Muscle of leg (tissue), 3 donors: ENCODE measurements at regions not wholly inside any gene's neighbourhood (a gene's known extent, or its start where the extent isn't known, plus 50 kb on each side); places are given as distances from the start of the nearest gene placed in this dataset.
"Not testable (repeated sequence)": the region's sequence is repeated elsewhere in the genome, so short reads cannot be mapped to it uniquely, and the experiment has no call there.

ENCODE experiments used
- DNase-seq: peaks from one replicate; pipeline ENCODE4 v3.0.0; 2013
- H3K27ac ChIP-seq: one replicate; pipeline ENCODE4 v1.5.1; 2013; ENCODE audit warnings: mild to moderate bottlenecking, low read length, control low read depth
- H3K27me3 ChIP-seq: one replicate; pipeline ENCODE4 v1.6.1; 2013; ENCODE audit warnings: low read length; ENCODE audit not compliant: control insufficient read depth, insufficient read depth
- H3K36me3 ChIP-seq: one replicate; pipeline ENCODE4 v1.6.1; 2013; ENCODE audit warnings: low read length; ENCODE audit not compliant: control insufficient read depth, insufficient read depth
- H3K4me1 ChIP-seq: one replicate; pipeline ENCODE4 v1.6.1; 2013; ENCODE audit warnings: low read length; ENCODE audit not compliant: control insufficient read depth, insufficient read depth
- H3K4me3 ChIP-seq: one replicate; pipeline ENCODE4 v1.5.1; 2013; ENCODE audit warnings: low read length, control low read depth
- H3K9me3 ChIP-seq: replicated peaks from 2 replicates; pipeline ENCODE4 v1.6.1; 2013; ENCODE audit warnings: low read depth, low read length; ENCODE audit not compliant: control insufficient read depth
- WGBS: methylation state at CpG from one replicate; pipeline ENCODE4 v1.1.5; 2013; ENCODE audit warnings: missing lambda C conversion rate; ENCODE audit not compliant: insufficient coverage; 5-methylcytosine and 5-hydroxymethylcytosine counted together

DNA sequence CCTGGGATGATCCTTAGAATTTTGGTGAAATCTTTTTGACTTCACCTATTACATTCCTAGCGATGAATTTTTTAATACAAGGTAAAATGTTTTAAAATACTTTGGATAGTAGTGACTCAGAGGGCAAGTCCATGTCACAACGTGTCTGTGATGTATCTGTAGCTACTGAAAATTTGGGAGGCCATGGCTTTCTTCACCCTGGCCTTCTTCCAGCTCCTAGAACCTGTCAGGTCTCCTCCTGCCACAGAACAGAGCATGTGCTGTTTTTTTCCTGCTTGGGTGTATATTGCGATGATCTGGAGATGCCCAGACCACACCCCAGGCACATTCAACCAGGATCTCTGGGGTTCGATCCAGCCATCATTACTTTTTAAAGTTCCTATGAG, 194.4 kb downstream of the BTBD3 start:
- H3K27me3 ChIP-seq = no peaks in the 10 kb centered on the region
- no peak overlapping the region for H3K4me3 ChIP-seq
- no peak for DNase-seq
- no peaks in the 10 kb centered on the region for H3K36me3 ChIP-seq
- no peaks in the 10 kb centered on the region for H3K9me3 ChIP-seq
- WGBS = 75% methylated on average over 2 of the region's 4 CpGs
- no peaks in the 10 kb centered on the region for H3K4me1 ChIP-seq
- no peak overlapping the region for H3K27ac ChIP-seq

DNA sequence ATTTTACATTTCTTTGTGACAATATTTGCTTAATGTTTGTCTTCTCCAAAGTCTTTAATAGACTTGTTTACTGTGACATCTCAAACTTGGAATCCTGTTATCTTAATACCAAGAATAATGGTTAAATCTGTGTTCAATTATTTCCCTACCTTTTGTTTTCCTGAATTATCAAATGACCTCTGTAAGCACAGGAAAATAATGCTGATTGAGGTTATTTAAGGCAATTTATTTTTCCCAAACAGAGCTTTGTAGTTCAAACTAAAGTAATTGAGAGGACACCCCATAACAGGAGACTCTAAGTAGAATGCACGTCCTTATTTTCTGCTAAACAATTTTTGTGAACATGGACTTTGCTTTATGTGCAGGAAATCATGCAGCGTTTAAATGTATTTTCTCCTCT, 195.0 kb downstream of the BTBD3 start:
- Histone ChIP-seq H3K27ac (no peak overlapping the region), H3K4me3 (no peak overlapping the region), H3K4me1 (no peaks in the 10 kb centered on the region), H3K27me3 (no peaks in the 10 kb centered on the region), H3K9me3 (no peaks in the 10 kb centered on the region), H3K36me3 (no peaks in the 10 kb centered on the region)
- no CpG with 5 or more reads among the region's 2 CpGs for WGBS
- no peak for DNase-seq

DNA sequence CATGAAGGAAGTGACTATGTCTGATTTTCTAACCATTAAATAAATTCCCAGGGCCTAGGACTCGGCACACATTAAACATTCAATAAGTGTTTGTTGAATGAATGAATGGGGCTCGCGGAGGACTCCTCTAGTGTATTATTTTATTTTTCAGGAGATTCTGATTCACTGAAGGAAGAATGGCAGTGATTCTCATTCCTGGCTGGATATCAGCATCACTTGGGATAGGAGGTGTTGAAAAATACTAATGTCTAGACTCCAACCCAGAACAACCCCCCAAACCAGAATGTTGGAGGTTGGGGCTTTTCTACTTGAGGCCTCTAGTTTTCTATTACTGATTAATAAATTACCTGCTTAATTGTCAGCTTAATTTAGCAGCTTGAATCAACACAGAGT, 195.4 kb downstream of the BTBD3 start:
- WGBS = no CpG with 5 or more reads among the region's 3 CpGs
- no peak overlapping the region for H3K27ac ChIP-seq
- H3K4me1 ChIP-seq = no peaks in the 10 kb centered on the region
- no peak for DNase-seq
- no peak overlapping the region for H3K4me3 ChIP-seq
- H3K9me3 ChIP-seq = no peaks in the 10 kb centered on the region
- H3K36me3 ChIP-seq = no peaks in the 10 kb centered on the region
- H3K27me3 ChIP-seq = no peaks in the 10 kb centered on the region

DNA sequence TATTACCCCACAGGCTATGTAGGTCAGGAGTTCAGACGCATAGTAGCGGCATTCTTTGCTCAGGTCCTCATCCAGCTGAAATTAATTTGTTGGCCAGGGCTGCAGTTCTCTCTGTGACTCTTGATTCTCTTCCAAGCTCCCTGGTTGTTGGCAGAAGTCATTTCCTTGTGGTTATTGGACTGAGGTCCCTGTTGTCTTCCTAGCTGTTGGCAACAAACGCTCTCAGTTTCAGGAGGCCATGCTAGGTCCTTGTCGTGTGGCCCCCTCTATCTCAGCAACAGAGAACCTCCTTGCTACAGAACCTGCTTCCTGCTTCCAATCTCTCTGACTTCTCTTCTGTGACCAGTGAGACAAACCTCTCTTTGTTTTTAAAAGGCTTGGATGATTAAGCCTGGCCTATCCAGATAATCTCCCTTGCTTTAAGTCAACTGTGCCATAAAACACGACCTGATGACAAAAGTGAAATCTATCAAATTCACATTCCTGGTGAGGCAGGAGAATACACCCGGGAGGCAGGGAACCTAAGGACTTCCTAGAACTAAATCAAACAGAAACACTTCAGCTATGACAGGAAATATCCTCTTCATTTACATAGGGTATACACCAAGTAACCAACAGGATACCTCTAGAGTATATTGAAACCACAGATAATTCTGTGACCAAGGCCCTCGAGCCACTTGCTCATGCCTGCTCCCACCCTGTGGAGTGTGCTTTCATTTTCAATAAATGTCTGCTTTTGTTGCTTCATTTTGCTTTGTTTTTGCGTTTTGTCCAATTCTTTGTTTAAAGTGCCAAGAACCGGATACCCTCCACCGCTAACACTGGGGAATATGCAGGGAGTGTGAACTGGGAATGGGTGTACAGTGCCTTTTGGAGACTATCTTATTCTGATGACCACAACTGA, 196.0 kb downstream of the BTBD3 start:
- WGBS = 33% methylated on average over 1 of the region's 10 CpGs
- no peaks in the 10 kb centered on the region for H3K4me1 ChIP-seq
- H3K27ac ChIP-seq = no peak overlapping the region
- no peaks in the 10 kb centered on the region for H3K36me3 ChIP-seq
- DNase-seq = peak; percentile 81
- no peaks in the 10 kb centered on the region for H3K9me3 ChIP-seq
- H3K27me3 ChIP-seq = no peaks in the 10 kb centered on the region
- no peak overlapping the region for H3K4me3 ChIP-seq

DNA sequence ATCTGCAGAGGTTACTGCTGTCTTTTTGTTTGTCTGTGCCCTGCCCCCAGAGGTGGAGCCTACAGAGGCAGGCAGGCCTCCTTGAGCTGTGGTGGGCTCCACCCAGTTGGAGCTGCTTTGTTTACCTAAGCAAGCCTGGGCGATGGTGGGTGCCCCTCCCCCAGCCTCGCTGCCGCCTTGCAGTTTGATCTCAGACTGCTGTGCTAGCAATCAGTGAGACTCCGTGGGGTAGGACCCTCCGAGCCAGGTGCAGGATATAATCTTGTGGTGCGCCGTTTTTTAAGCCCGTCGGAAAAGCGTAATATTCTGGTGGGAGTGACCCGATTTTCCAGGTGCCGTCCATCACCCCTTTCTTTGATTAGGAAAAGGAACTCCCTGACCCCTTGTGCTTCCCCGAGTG, 211.4 kb downstream of the BTBD3 start:
- not testable (repeated sequence) for H3K36me3 ChIP-seq, DNase-seq, H3K4me3 ChIP-seq, H3K27me3 ChIP-seq, H3K27ac ChIP-seq, H3K9me3 ChIP-seq, H3K4me1 ChIP-seq
- 76% methylated on average over 10 of the region's 13 CpGs for WGBS

DNA sequence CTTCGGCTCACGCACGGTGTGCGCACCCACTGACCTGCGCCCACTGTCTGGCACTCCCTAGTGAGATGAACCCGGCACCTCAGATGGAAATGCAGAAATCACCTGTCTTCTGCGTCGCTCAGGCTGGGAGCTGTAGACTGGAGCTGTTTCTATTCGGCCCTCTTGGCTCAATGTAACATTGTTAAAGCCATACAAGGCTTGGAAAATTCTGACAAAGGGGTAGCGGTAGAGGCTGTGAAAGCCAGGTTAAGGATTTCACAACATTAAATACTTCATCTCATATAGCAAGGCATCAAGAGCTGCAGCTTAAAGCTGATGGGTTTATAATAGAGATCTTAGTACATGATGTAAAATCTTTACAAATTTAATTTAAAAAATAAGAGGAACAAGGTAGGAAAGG, 211.8 kb downstream of the BTBD3 start:
- H3K4me3 ChIP-seq, H3K9me3 ChIP-seq, H3K4me1 ChIP-seq, H3K27ac ChIP-seq, DNase-seq, H3K27me3 ChIP-seq, H3K36me3 ChIP-seq: not testable (repeated sequence)
- no CpG with 5 or more reads among the region's 10 CpGs for WGBS

DNA sequence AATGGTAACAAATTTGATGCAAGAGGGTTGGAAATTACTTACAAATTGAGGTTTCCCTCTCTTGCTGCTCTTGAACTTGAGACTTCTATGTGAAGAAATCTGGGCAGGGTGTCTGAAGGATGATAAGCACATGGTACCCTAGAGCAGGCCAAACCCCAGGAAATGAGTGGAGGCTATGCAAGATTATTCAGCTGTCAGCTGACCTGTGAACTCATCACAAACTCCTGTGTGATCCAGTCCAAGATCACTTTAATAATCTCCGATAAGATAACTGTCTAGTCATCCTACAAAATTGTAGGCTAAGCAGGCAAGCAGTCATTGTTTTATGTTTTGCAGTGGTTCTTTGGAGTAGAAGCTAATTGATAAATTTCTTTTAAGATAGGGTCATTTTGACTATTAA, 213.1 kb downstream of the BTBD3 start:
- Histone ChIP-seq H3K9me3 (no peaks in the 10 kb centered on the region), H3K27me3 (no peaks in the 10 kb centered on the region), H3K27ac (no peak overlapping the region), H3K4me1 (no peaks in the 10 kb centered on the region), H3K4me3 (no peak overlapping the region), H3K36me3 (no peaks in the 10 kb centered on the region)
- WGBS = no CpG with 5 or more reads among the region's 1 CpG
- no peak for DNase-seq

DNA sequence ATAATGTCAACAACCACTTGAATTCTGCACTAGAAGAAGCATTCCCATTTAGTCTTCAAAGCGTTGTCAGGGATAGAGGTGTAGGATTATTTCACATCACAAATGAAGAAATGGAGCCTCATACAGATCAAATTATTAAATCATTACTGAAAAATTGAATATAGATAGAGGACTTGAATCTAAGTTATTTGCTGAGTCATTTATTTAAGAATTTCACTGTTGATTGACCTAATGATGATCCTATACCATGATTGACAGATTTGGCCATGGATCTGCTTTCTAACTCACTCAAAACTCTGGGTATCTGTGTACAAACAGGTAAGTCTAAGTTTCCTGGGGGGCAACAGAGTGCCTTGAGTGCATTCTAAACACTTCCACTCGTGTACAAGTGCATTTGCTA, 215.9 kb downstream of the BTBD3 start:
- 40% methylated on average over 1 of the region's 2 CpGs for WGBS
- no peaks in the 10 kb centered on the region for H3K36me3 ChIP-seq
- H3K9me3 ChIP-seq = peaks cover 3% of the 10 kb centered on the region
- no peaks in the 10 kb centered on the region for H3K27me3 ChIP-seq
- H3K27ac ChIP-seq = no peak overlapping the region
- no peak for DNase-seq
- no peak overlapping the region for H3K4me3 ChIP-seq
- no peaks in the 10 kb centered on the region for H3K4me1 ChIP-seq

DNA sequence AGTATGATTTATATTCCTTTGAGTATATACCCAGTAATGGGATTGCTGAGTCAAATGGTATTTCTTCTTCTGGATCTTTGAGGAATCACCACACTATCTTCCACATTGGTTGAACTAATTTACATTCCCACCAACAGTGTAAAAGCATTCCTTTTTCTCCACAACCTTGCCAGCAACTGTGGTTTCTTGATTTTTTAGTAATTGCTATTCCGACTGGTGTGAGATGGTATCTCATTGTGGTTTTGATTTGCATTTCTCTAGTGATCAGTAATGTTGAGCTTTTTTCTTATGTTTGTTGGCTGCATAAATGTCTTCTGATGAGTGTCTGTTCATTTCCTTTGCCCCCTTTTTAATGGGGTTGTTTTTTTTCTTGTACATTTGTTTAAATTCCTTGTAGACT, 228.3 kb downstream of the BTBD3 start:
- H3K9me3 ChIP-seq, H3K4me1 ChIP-seq, H3K4me3 ChIP-seq, H3K27me3 ChIP-seq, DNase-seq, H3K36me3 ChIP-seq, H3K27ac ChIP-seq: not testable (repeated sequence)
- WGBS = no CpG with 5 or more reads among the region's 1 CpG

DNA sequence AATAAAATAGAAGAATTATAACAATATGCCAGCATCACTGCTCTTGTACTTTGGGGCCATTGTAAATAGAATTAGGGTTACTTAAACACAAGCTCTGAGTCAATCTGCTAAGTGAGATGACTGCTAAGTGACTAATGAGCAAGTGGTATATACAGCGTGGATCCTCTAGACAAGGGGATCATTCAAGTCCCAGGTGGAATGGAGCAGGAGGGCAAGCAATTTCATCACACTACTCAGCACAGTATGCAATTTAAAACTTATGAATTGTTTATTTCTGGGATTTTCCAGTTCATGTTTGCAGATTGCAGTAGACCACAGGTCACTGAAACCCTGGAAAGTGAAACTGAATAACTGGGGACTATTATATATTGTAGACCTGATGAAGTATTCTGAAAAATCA, 235.3 kb downstream of the BTBD3 start:
- Histone ChIP-seq H3K27me3 (no peaks in the 10 kb centered on the region), H3K4me3 (no peak overlapping the region), H3K9me3 (no peaks in the 10 kb centered on the region), H3K4me1 (no peaks in the 10 kb centered on the region), H3K27ac (no peak overlapping the region), H3K36me3 (no peaks in the 10 kb centered on the region)
- WGBS = no CpG with 5 or more reads among the region's 1 CpG
- DNase-seq = no peak

DNA sequence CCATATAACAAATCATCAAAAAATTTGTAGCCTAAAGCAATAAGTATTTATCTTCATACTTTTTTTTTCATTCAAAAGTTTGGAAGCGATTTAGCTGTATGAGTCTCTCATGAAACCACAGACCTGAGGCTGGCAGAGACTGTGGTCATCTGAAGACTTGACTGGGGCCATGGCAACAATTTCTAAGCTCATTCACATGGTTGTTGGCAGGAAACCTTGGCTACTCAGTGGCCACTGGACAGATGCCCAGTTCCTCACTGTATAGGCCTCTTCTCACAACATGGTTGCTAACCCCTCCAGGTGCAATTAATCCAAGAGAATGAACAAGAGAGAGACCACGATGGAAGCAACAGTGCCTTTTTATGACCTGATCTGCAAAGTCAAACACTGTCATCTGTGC, 235.9 kb downstream of the BTBD3 start:
- Histone ChIP-seq H3K27me3 (no peaks in the 10 kb centered on the region), H3K27ac (no peak overlapping the region), H3K4me3 (no peak overlapping the region), H3K4me1 (no peaks in the 10 kb centered on the region), H3K9me3 (no peaks in the 10 kb centered on the region), H3K36me3 (no peaks in the 10 kb centered on the region)
- no peak for DNase-seq
- 100% methylated on average over 1 of the region's 2 CpGs for WGBS
